ENCODE measurements at regions not wholly inside any gene's neighbourhood (a gene's known extent, or its start where the extent isn't known, plus 50 kb on each side); places are given as distances from the start of the nearest gene placed in this dataset.

DNA sequence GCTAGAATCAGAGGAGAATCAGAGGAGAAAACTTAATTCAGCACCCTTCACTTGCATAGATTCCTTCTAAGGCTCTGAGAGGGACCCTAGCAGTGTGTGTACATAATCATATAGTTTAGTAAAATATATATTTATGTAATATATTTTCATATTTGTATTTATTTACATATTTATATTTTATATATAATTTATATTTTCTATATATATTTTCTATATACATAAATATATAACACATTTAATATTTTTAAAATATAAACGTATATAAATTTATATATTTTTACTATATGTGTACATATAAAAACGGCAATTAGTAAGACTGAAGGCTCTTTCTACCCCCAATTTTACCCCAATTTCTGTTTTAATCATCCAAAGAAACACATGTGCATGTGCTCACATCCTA lies 80.3 kb downstream of the NXPE2 start:
- POLR2A ChIA-PET: no interaction called here
- intact Hi-C loops (cut with micrococcal nuclease): no loop called here
- no peaks in the 10 kb centered on the region for H3K9me2 ChIP-seq (ENCODE audit: insufficient read depth)
- ATAC-seq: no peak
- H3K9ac ChIP-seq (ENCODE audit: low read length): no peak overlapping the region
- no peak for TF ChIP-seq YY1 (IDR thresholded peaks at IDR 0.05; ENCODE audit: extremely low read depth, insufficient replicate concordance, low read depth, low read length)
- TF ChIP-seq EGR1 (IDR thresholded peaks at IDR 0.05; ENCODE audit: low read depth): no peak
- TF ChIP-seq POLR2A (IDR thresholded peaks at IDR 0.05; ENCODE audit: borderline replicate concordance, extremely low read depth, insufficient read depth, insufficient read length): no peak
- TF ChIP-seq, protein P1, sequence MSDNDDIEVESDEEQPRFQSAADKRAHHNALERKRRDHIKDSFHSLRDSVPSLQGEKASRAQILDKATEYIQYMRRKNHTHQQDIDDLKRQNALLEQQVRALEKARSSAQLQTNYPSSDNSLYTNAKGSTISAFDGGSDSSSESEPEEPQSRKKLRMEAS (IDR thresholded peaks at IDR 0.05): no peak
- no peak for TF ChIP-seq POLR2AphosphoS5 (IDR thresholded peaks at IDR 0.05; ENCODE audit: low read depth, low read length)
- no peak for TF ChIP-seq JUND (IDR thresholded peaks at IDR 0.05)
- no peak for TF ChIP-seq ELF1 (IDR thresholded peaks at IDR 0.05; ENCODE audit: borderline replicate concordance, low read depth)
- TF ChIP-seq TCF7L2 (IDR thresholded peaks at IDR 0.05; ENCODE audit: borderline replicate concordance, extremely low read depth, insufficient read depth, insufficient read length): no peak
- TF ChIP-seq, protein P2, sequence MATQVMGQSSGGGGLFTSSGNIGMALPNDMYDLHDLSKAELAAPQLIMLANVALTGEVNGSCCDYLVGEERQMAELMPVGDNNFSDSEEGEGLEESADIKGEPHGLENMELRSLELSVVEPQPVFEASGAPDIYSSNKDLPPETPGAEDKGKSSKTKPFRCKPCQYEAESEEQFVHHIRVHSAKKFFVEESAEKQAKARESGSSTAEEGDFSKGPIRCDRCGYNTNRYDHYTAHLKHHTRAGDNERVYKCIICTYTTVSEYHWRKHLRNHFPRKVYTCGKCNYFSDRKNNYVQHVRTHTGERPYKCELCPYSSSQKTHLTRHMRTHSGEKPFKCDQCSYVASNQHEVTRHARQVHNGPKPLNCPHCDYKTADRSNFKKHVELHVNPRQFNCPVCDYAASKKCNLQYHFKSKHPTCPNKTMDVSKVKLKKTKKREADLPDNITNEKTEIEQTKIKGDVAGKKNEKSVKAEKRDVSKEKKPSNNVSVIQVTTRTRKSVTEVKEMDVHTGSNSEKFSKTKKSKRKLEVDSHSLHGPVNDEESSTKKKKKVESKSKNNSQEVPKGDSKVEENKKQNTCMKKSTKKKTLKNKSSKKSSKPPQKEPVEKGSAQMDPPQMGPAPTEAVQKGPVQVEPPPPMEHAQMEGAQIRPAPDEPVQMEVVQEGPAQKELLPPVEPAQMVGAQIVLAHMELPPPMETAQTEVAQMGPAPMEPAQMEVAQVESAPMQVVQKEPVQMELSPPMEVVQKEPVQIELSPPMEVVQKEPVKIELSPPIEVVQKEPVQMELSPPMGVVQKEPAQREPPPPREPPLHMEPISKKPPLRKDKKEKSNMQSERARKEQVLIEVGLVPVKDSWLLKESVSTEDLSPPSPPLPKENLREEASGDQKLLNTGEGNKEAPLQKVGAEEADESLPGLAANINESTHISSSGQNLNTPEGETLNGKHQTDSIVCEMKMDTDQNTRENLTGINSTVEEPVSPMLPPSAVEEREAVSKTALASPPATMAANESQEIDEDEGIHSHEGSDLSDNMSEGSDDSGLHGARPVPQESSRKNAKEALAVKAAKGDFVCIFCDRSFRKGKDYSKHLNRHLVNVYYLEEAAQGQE (IDR thresholded peaks at IDR 0.05; ENCODE audit: low read depth): no peak
- no peaks in the 10 kb centered on the region for H3K27me3 ChIP-seq (ENCODE audit: insufficient read depth, low read length)
- H3K4me1 ChIP-seq (ENCODE audit: control insufficient read depth in 1 of 2, insufficient read depth in 2 of 2, low read length in 2 of 2): no peaks in the 10 kb centered on the region
- H3K79me2 ChIP-seq (ENCODE audit: insufficient read depth, low read length): no peaks in the 10 kb centered on the region
- no peak overlapping the region for H3K4me3 ChIP-seq (replicated peaks in 1 of 2; ENCODE audit: low read depth in 1 of 2, low read length in 2 of 2)
- no peaks in the 10 kb centered on the region for H3K9me3 ChIP-seq (ENCODE audit: control insufficient read depth in 1 of 2, insufficient read depth in 1 of 2, low read depth in 1 of 2, low read length in 2 of 2)
- H2AFZ ChIP-seq (ENCODE audit: low read depth, low read length, poor library complexity, severe bottlenecking): no peak overlapping the region
- no peak for DNase-seq (ENCODE audit: low read depth, low spot score)
- no peak overlapping the region for H3K4me2 ChIP-seq (ENCODE audit: low read length)
- no peaks in the 10 kb centered on the region for H3K36me3 ChIP-seq (ENCODE audit: control insufficient read depth in 1 of 2, insufficient read depth in 2 of 2, low read length in 2 of 2)
- RAD21 ChIA-PET (ENCODE audit: low non-redundant PET in 1 of 2, low total read pairs in 2 of 2, uncharacterized antibody in 2 of 2, unreplicated experiment in 2 of 2): no interaction called here
- H3K27ac ChIP-seq (ENCODE audit: low read depth, low read length): no peak overlapping the region
- H4K20me1 ChIP-seq (ENCODE audit: insufficient read depth): no peaks in the 10 kb centered on the region
- no TSS peak for BruUV-seq (replicated peaks)
- CTCF ChIA-PET: no interaction called here

All from HCT116 (cell line).